ENCODE measurements at regions not wholly inside any gene's neighbourhood (a gene's known extent, or its start where the extent isn't known, plus 50 kb on each side); places are given as distances from the start of the nearest gene placed in this dataset.
"Not testable (repeated sequence)": the region's sequence is repeated elsewhere in the genome, so short reads cannot be mapped to it uniquely, and the experiment has no call there.

DNA sequence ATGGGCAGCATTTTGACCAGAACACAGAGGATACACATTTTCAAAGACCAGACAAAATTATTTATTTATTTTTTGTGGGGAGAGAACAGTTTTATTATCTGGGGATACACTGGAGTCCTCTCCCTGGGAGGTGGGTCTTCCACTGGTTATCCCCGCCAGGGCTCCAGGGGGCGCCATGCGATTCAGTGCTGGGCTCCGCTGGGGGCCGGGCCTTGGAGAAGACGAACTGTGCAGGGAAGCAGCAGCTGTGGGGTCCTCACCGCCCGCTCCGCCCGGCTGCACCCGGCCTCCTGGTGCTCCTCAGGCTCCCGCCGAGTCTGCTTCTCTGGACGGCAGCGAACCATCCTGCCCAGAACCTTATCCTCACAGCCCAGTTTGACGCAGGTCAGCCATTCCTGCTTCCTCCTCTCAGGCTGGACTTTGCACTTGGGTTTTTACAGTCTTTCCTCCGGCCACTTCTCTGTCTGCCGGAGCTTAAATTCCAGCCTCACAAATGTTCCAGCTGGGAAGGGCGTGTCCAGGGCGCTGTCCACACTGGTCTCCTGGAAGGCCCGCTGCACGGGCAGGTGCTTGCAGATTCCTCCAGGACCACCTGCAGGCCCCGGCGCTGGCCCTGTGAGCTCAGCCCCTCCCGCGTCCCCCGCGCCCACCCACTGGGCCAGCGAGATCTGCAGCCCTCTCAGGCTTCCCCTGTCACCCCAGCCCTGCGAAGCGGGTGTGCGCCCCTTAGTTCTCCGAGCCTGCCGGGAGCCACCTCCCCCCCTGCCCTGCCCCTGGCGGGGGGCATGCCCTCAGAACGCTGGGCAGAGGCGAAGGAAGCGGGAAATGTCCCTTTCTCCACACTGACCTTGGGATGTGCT, 1830.0 kb upstream of the DEFB115 start:
- no peaks in the 10 kb centered on the region for H3K27me3 ChIP-seq (replicated peaks; ENCODE audit: insufficient read depth)
- no peak for DNase-seq
- H3K36me3 ChIP-seq (ENCODE audit: low read depth) = no peaks in the 10 kb centered on the region
- H3K4me1 ChIP-seq (ENCODE audit: insufficient read depth) = no peaks in the 10 kb centered on the region
- no peaks in the 10 kb centered on the region for H4K20me1 ChIP-seq (ENCODE audit: insufficient read depth)
- no peak overlapping the region for H3K27ac ChIP-seq
- no peaks in the 10 kb centered on the region for H3F3A ChIP-seq (ENCODE audit: insufficient read depth)
- no peak overlapping the region for H2AFZ ChIP-seq
- H3K4me3 ChIP-seq = no peak overlapping the region
- TF ChIP-seq EZH2phosphoT487 (IDR thresholded peaks at IDR 0.05; ENCODE audit: insufficient read depth, low read depth) (no peak), EZH2 (IDR thresholded peaks at IDR 0.05; ENCODE audit: insufficient read depth, poor library complexity, severe bottlenecking) (no peak)
- H3K9me2 ChIP-seq (ENCODE audit: insufficient read depth) = no peaks in the 10 kb centered on the region
- no peaks in the 10 kb centered on the region for H3K9me3 ChIP-seq (ENCODE audit: low read depth)
- 31 to 37% methylated on average over 24 to 38 of the region's 38 CpGs for WGBS, 2 experiments (ENCODE audit: low coverage in 1 of 2, low lambda C conversion rate in 2 of 2, missing lambda C conversion rate in 2 of 2)
- H3K9ac ChIP-seq = no peak overlapping the region
- H3K79me2 ChIP-seq (ENCODE audit: insufficient read depth) = no peaks in the 10 kb centered on the region
- no peak overlapping the region for H3K4me2 ChIP-seq (ENCODE audit: unreplicated experiment)
- in situ Hi-C loops (cut with MboI) = no loop called here

DNA sequence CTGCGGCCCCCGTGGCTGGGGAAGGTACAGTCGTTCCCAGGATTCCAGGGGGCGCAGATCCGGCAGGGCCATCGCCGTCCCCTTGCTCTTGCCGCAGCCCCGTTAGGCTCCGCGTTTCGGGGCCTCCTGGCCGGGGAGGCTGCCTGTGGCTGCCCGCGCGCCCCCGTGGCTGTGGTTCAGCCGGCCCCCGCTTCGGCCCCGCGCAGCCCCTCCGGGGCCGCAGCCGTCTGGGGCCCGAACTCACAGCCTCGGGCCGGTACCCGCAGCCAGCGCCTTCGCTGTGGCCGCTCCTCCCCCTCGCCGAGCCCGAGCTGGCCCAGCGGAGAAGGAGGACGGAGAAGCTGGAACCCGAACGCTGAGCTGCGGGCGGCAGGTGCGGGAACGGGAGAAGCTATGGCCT, 1826.9 kb upstream of the DEFB115 start:
- H3F3A ChIP-seq (ENCODE audit: insufficient read depth) = no peaks in the 10 kb centered on the region
- no peak overlapping the region for H3K4me2 ChIP-seq (ENCODE audit: unreplicated experiment)
- no peaks in the 10 kb centered on the region for H3K79me2 ChIP-seq (ENCODE audit: insufficient read depth)
- no peaks in the 10 kb centered on the region for H3K9me2 ChIP-seq (ENCODE audit: insufficient read depth)
- 13 to 29% methylated on average over 26 to 43 of the region's 43 CpGs for WGBS, 2 experiments (ENCODE audit: low coverage in 1 of 2, low lambda C conversion rate in 2 of 2, missing lambda C conversion rate in 2 of 2)
- no peak overlapping the region for H3K27ac ChIP-seq
- no peaks in the 10 kb centered on the region for H3K9me3 ChIP-seq (ENCODE audit: low read depth)
- H4K20me1 ChIP-seq (ENCODE audit: insufficient read depth) = no peaks in the 10 kb centered on the region
- no peaks in the 10 kb centered on the region for H3K27me3 ChIP-seq (replicated peaks; ENCODE audit: insufficient read depth)
- H3K36me3 ChIP-seq (ENCODE audit: low read depth) = no peaks in the 10 kb centered on the region
- no peak for TF ChIP-seq EZH2phosphoT487 (IDR thresholded peaks at IDR 0.05; ENCODE audit: insufficient read depth, low read depth)
- TF ChIP-seq EZH2 (IDR thresholded peaks at IDR 0.05; ENCODE audit: insufficient read depth, poor library complexity, severe bottlenecking) = no peak
- H3K4me3 ChIP-seq = no peak overlapping the region
- H3K4me1 ChIP-seq (ENCODE audit: insufficient read depth) = no peaks in the 10 kb centered on the region
- in situ Hi-C loops (cut with MboI) = no loop called here
- no peak overlapping the region for H3K9ac ChIP-seq
- H2AFZ ChIP-seq = no peak overlapping the region
- no peak for DNase-seq

DNA sequence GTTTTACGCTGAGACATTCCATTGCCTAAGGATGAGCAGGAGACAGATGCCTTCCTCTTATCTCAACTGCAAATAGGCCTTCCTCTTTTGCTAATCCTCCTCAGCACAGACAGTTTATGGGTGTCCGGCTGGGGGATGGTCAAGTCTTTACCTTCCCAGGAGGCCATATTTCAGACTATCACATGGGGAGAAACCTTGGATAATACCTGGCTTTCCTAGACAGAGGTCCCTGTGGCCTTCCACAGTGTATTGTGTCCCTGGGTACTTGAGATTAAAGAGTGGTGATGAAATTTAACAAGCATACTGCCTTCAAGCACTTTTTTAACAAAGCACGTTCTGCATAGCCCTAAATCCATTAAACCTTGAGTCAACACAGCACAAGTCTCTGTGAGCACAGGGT, 1816.7 kb upstream of the DEFB115 start:
- H3K27me3 ChIP-seq (replicated peaks; ENCODE audit: insufficient read depth); H3K79me2 ChIP-seq (ENCODE audit: insufficient read depth); H3K4me3 ChIP-seq; H3K4me1 ChIP-seq (ENCODE audit: insufficient read depth); H3K27ac ChIP-seq; H2AFZ ChIP-seq; DNase-seq; H3K4me2 ChIP-seq (ENCODE audit: unreplicated experiment); H3K9me3 ChIP-seq (ENCODE audit: low read depth); H4K20me1 ChIP-seq (ENCODE audit: insufficient read depth); H3K9ac ChIP-seq; H3F3A ChIP-seq (ENCODE audit: insufficient read depth); H3K9me2 ChIP-seq (ENCODE audit: insufficient read depth); in situ Hi-C loops (cut with MboI); H3K36me3 ChIP-seq (ENCODE audit: low read depth): not testable (repeated sequence)
- WGBS, 2 experiments (ENCODE audit: low coverage in 1 of 2, low lambda C conversion rate in 2 of 2, missing lambda C conversion rate in 2 of 2) = 29 to 34% methylated on average over 3 of the region's 3 CpGs

DNA sequence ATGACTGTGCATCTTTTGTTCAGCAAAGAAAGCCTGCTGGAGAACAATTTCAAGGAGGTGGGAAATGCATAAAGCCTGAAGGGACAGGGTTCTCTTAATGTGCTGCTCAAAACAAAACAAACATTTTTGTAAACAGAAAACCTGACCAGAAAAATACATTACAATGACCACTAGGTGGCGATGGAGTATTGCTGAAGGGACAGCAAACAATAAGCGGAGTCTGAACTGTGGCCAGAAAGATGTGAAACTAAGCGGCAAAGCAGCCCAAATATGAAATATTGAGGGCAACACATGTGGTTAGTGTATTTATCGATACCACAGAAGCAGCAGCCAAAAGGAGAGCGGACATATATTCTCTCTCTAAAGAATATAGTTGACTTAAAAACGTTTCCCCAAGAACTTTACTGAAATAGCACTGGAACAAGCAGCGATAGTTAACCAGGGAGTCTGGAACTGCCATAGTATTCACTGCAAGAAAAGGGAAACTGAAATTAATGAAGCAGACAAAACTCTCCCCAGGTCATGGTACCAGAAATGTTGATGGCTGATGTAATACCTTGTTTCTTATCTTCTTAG, 1814.2 kb upstream of the DEFB115 start:
- H2AFZ ChIP-seq; H3K27me3 ChIP-seq (replicated peaks; ENCODE audit: insufficient read depth); H3K36me3 ChIP-seq (ENCODE audit: low read depth); H3K27ac ChIP-seq; H3K9me2 ChIP-seq (ENCODE audit: insufficient read depth); in situ Hi-C loops (cut with MboI); H4K20me1 ChIP-seq (ENCODE audit: insufficient read depth); H3K9ac ChIP-seq; H3K9me3 ChIP-seq (ENCODE audit: low read depth); H3F3A ChIP-seq (ENCODE audit: insufficient read depth); H3K4me1 ChIP-seq (ENCODE audit: insufficient read depth); H3K79me2 ChIP-seq (ENCODE audit: insufficient read depth): not testable (repeated sequence)
- Histone ChIP-seq H3K4me3 (peak overlapping the region; percentile 52), H3K4me2 (ENCODE audit: unreplicated experiment) (peak overlapping the region; percentile 78)
- peak; percentile 68 for DNase-seq
- 20 to 23% methylated on average over 7 of the region's 7 CpGs for WGBS, 2 experiments (ENCODE audit: low coverage in 1 of 2, low lambda C conversion rate in 2 of 2, missing lambda C conversion rate in 2 of 2)
